Adrenal gland (tissue), 9 donors: ENCODE measurements at regions not wholly inside any gene's neighbourhood (a gene's known extent, or its start where the extent isn't known, plus 50 kb on each side); places are given as distances from the start of the nearest gene placed in this dataset.

Experiments
- DNase-seq, 7 donors: peaks; one replicate each; pipeline ENCODE4 v3.0.0-alpha.2; 2019 to 2020
- H3K27ac ChIP-seq, 5 donors: fragments of 200-600 bp; sonication (generic) in 4 of 5; 1 replicate in 3 of 5; 2 replicates in 2 of 5; pipeline versions ENCODE4 v1.5.1 to v1.8.0; 2016 to 2020; ENCODE audit warnings: mild to moderate bottlenecking in 1 of 5
- H3K27me3 ChIP-seq: fragments of 200-600 bp; 2 replicates; pipeline ENCODE4 v1.8.0; 2021
- H3K36me3 ChIP-seq, 2 donors: fragments of 200-600 bp; replicated peaks in 1 of 2; 1 replicate in 1 of 2; 2 replicates in 1 of 2; pipeline versions ENCODE4 v1.5.1 to v1.8.0; 2018 to 2022
- H3K4me1 ChIP-seq, 2 donors: fragments of 200-600 bp; replicated peaks in 1 of 2; 1 replicate in 1 of 2; 2 replicates in 1 of 2; pipeline versions ENCODE4 v1.5.1 to v1.8.0; 2018 to 2021
- H3K4me3 ChIP-seq, 4 donors: fragments of 200-600 bp; sonication (generic) in 3 of 4; one replicate each; pipeline ENCODE4 v1.5.1; 2016 to 2018
- H3K9me3 ChIP-seq, 3 donors: fragments of 200-600 bp; sonication (generic) in 1 of 3; replicated peaks in 1 of 3; 1 replicate in 2 of 3; 2 replicates in 1 of 3; pipeline versions ENCODE4 v1.5.1 to v1.8.0; 2016 to 2021
- CTCF ChIP-seq, 6 experiments: fragments of 450-650 bp in 4 of 6; fragments of 200-600 bp in 2 of 6; sonication (generic) in 1 of 6; IDR thresholded peaks; 1 replicate in 5 of 6; 2 replicates in 1 of 6; pipeline versions ENCODE4 v1.5.1 to v1.8.0; 2016 to 2021; ENCODE audit warnings: antibody characterized with exemption in 6 of 6, mild to moderate bottlenecking in 2 of 6, moderate library complexity in 1 of 6
- POLR2A ChIP-seq, 2 donors: fragments of 450-650 bp; IDR thresholded peaks; one replicate each; pipeline ENCODE4 v1.6.1; 2017; ENCODE audit warnings: antibody characterized with exemption in 2 of 2, mild to moderate bottlenecking in 2 of 2, moderate library complexity in 1 of 2
- WGBS, 4 donors: extraction: QIAGEN DNeasy Blood & Tissue Kit in 2 of 4; methylation state at CpG; one replicate each; pipeline versions ENCODE4 v1.1.5 to v1.1.7; 2013 to 2017; 5-methylcytosine and 5-hydroxymethylcytosine counted together
- intact Hi-C, 2 donors: fragments of 100-400 bp; cut with DNase I; formaldehyde crosslinking; loops; one replicate each; pipeline versions ENCODE4 v1.14.1 to v1.15.0; 2022 to 2023
- donor health status: healthy with polysubstance abuse.
- donor health status: Bipolar disorder and iron deficiency.
- donor health status: DM: yes; HTN: yes; CAD: no.
- donor health status: DM: no; HTN: no; CAD: no.
- donor health status: DM: no; HTN: no; CAD: no.

GRCh38 chr9:31699836-31700235 is 684.6 kb upstream of the ACO1 start:
- no peak overlapping the region for H3K27ac ChIP-seq
- no peaks in the 10 kb centered on the region for H3K27me3 ChIP-seq
- H3K4me3 ChIP-seq: no peak overlapping the region
- H3K4me1 ChIP-seq: no peaks in the 10 kb centered on the region
- DNase-seq: no peak
- no peaks in the 10 kb centered on the region for H3K36me3 ChIP-seq
- TF ChIP-seq CTCF (IDR thresholded peaks at IDR 0.05) (no peak), POLR2A (IDR thresholded peaks at IDR 0.05) (no peak)
- intact Hi-C loops: no loop called here
- H3K9me3 ChIP-seq: no peaks in the 10 kb centered on the region

GRCh38 chr9:31700252-31701045 is 684.0 kb upstream of the ACO1 start:
- DNase-seq: no peak
- Histone ChIP-seq H3K27me3 (no peaks in the 10 kb centered on the region), H3K27ac (no peak overlapping the region), H3K4me1 (no peaks in the 10 kb centered on the region), H3K4me3 (no peak overlapping the region), H3K36me3 (no peaks in the 10 kb centered on the region), H3K9me3 (no peaks in the 10 kb centered on the region)
- WGBS, 4 donors: 80 to 96% (median 84%) methylated on average over 3 of the region's 3 CpGs
- intact Hi-C loops: no loop called here
- TF ChIP-seq POLR2A (IDR thresholded peaks at IDR 0.05): no peak
- no peak for TF ChIP-seq CTCF (IDR thresholded peaks at IDR 0.05)

DNA sequence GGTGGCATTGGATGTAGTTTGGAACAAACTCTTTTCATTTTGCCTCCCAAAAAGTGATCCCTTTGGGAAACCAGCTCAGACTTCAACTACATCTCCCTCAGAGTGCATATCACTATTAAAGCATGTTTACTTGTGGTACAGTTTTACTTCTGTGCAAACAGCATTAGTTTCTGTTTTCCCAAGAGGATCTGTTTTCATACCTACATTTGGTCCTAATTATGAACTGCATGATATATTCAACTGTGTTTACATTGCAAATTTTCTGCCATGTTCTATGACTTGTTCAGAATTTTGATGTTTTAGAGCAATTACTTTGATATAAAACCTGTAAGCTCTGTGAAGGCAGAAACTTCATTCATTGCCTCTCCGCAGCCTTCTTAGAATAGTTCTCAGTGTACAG is 681.5 kb upstream of the ACO1 start:
- H3K27me3 ChIP-seq: no peaks in the 10 kb centered on the region
- no peak for DNase-seq
- no peak for TF ChIP-seq CTCF (IDR thresholded peaks at IDR 0.05)
- no peak for TF ChIP-seq POLR2A (IDR thresholded peaks at IDR 0.05)
- H3K4me1 ChIP-seq: no peaks in the 10 kb centered on the region
- no peak overlapping the region for H3K27ac ChIP-seq
- no peaks in the 10 kb centered on the region for H3K36me3 ChIP-seq
- H3K9me3 ChIP-seq: no peaks in the 10 kb centered on the region
- no peak overlapping the region for H3K4me3 ChIP-seq
- WGBS, 4 donors: 81 to 97% (median 89%) methylated on average over 1 of the region's 1 CpG
- intact Hi-C loops: no loop called here

DNA sequence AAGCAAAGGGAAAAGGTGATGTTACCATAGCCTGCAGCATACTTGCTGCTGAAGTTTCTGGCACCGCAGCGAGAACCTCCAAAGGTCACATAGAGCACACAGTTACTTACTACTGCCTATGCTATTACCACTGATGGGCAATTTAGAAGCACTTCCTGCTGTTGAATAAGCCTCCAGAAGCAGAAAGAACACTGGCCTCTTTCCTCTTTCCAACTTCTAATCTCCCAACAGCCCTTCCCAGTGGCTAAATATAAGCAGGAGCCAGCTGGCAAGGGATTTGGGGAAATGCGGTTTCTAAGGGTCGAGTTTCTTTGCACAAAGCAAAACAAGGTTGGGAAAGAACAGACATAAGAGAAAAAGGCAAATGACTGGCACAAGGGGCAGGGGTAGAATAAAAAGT is 669.2 kb upstream of the ACO1 start:
- no peak for DNase-seq
- Histone ChIP-seq H3K27me3 (no peaks in the 10 kb centered on the region), H3K27ac (no peak overlapping the region), H3K36me3 (no peaks in the 10 kb centered on the region), H3K4me3 (no peak overlapping the region), H3K4me1 (no peaks in the 10 kb centered on the region), H3K9me3 (no peaks in the 10 kb centered on the region)
- 69 to 80% (median 70%) methylated on average over 4 of the region's 4 CpGs for whole genome bisulfite sequencing, 4 donors
- intact Hi-C loops: no loop called here
- TF ChIP-seq CTCF (IDR thresholded peaks at IDR 0.05): no peak
- TF ChIP-seq POLR2A (IDR thresholded peaks at IDR 0.05): no peak
